T-cell (primary cell): ENCODE measurements at regions not wholly inside any gene's neighbourhood (a gene's known extent, or its start where the extent isn't known, plus 50 kb on each side); places are given as distances from the start of the nearest gene placed in this dataset.

Source experiments
- ATAC-seq, 4 experiments: fragments of 200-7000 bp in 3 of 4; fragments of 150-1000 bp in 1 of 4; cut with Tn5 transposase; replicated peaks in 1 of 4; 1 replicate in 3 of 4; 2 replicates in 1 of 4; pipeline ENCODE4 v1.10.0; 2021; ENCODE audit warnings: moderate library complexity in 3 of 4, mild to moderate bottlenecking in 2 of 4, moderate number of reproducible peaks in 1 of 4
- CTCF ChIA-PET, 2 donors: fragments of 300-600 bp; sonication (Branson Sonifier 250); formaldehyde crosslinking; loops; one replicate each; lab custom pipeline; 2022; ENCODE audit warnings: antibody characterized with exemption in 2 of 2; lab: Charles Lee
- POLR2A ChIA-PET, 2 donors: fragments of 300-600 bp; sonication (Branson Sonifier 250); formaldehyde crosslinking; loops; one replicate each; lab custom pipeline; 2022; ENCODE audit warnings: antibody characterized with exemption in 2 of 2; lab: Charles Lee
- DNase-seq, 35 experiments: peaks; one replicate each; pipeline versions ENCODE4 v3.0.0 to v3.0.0-alpha.2; 2013 to 2023
- H3K27ac ChIP-seq: one replicate; pipeline ENCODE4 v1.5.1; 2013; ENCODE audit warnings: low read length
- H3K27me3 ChIP-seq, 2 experiments: replicated peaks in 1 of 2; 1 replicate in 1 of 2; 2 replicates in 1 of 2; pipeline versions ENCODE4 v1.6.1 to v1.7.0; 2013; ENCODE audit warnings: low read length in 1 of 2, mixed read lengths in 1 of 2; ENCODE audit not compliant: control insufficient read depth in 2 of 2, insufficient read depth in 2 of 2; ENCODE audit errors: extremely low read depth in 1 of 2
- H3K36me3 ChIP-seq, 2 donors: 1 replicate in 1 of 2; 2 replicates in 1 of 2; pipeline versions ENCODE4 v1.6.1 to v1.7.0; 2013; ENCODE audit warnings: low read length in 1 of 2; ENCODE audit not compliant: control insufficient read depth in 2 of 2, insufficient read depth in 1 of 2; ENCODE audit errors: extremely low read depth in 1 of 2
- H3K4me1 ChIP-seq, 2 experiments: 1 replicate in 1 of 2; 2 replicates in 1 of 2; pipeline versions ENCODE4 v1.6.1 to v1.7.0; 2013; ENCODE audit warnings: low read length in 2 of 2, mixed read lengths in 1 of 2; ENCODE audit not compliant: insufficient read depth in 2 of 2, control insufficient read depth in 1 of 2; ENCODE audit errors: extremely low read depth in 1 of 2
- H3K4me3 ChIP-seq, 2 donors: 1 replicate in 1 of 2; 2 replicates in 1 of 2; pipeline versions ENCODE4 v1.5.1 to v1.7.0; 2013; ENCODE audit warnings: mild to moderate bottlenecking in 2 of 2, low read length in 1 of 2, moderate library complexity in 1 of 2; ENCODE audit not compliant: control insufficient read depth in 1 of 2; ENCODE audit errors: extremely low read depth in 1 of 2
- H3K9me3 ChIP-seq: 2 replicates; pipeline ENCODE4 v1.7.0; 2013
- H3K27ac Mint-ChIP-seq, 2 donors: one replicate each; pipeline ENCODE4 v1.8.0; 2020 to 2021; ENCODE audit warnings: mild to moderate bottlenecking in 2 of 2, mixed read lengths in 2 of 2
- H3K27me3 Mint-ChIP-seq, 2 donors: one replicate each; pipeline ENCODE4 v1.8.0; 2021 to 2022; ENCODE audit warnings: mixed read lengths in 2 of 2
- H3K36me3 Mint-ChIP-seq: one replicate; pipeline ENCODE4 v1.8.0; 2021; ENCODE audit warnings: mixed read lengths
- H3K4me1 Mint-ChIP-seq, 3 donors: one replicate each; pipeline ENCODE4 v1.8.0; 2020 to 2022; ENCODE audit warnings: mixed read lengths in 3 of 3, mild to moderate bottlenecking in 1 of 3
- H3K4me3 Mint-ChIP-seq, 3 donors: one replicate each; pipeline ENCODE4 v1.8.0; 2020 to 2022; ENCODE audit warnings: mild to moderate bottlenecking in 3 of 3, mixed read lengths in 3 of 3, moderate library complexity in 3 of 3
- H3K9me3 Mint-ChIP-seq, 3 donors: one replicate each; pipeline ENCODE4 v1.8.0; 2020 to 2022; ENCODE audit warnings: mixed read lengths in 3 of 3
- WGBS: methylation state at CpG from one replicate; pipeline ENCODE4 v1.1.5; 2013; ENCODE audit warnings: missing lambda C conversion rate; ENCODE audit not compliant: insufficient coverage; 5-methylcytosine and 5-hydroxymethylcytosine counted together

GRCh38 chr2:128813352-128814034 lies 494.8 kb upstream of the HS6ST1 start:
- ChIA-PET POLR2A (no interaction called here), CTCF (no interaction called here)
- Histone ChIP-seq H3K36me3 (no peaks in the 10 kb centered on the region), H3K4me1 (no peaks in the 10 kb centered on the region), H3K9me3 (no peaks in the 10 kb centered on the region), H3K27ac (no peak overlapping the region), H3K27me3 (peaks cover 0 to 15% of the 10 kb centered on the region in 2 experiments), H3K4me3 (no peak overlapping the region)
- H3K4me3 Mint-ChIP-seq, result no peak overlapping the region
- 71% methylated on average over 7 of the region's 7 CpGs for WGBS
- peaks cover 4 to 8% (median 5%) of the 10 kb centered on the region in 3 donors for H3K9me3 Mint-ChIP-seq
- no peaks in the 10 kb centered on the region for H3K4me1 Mint-ChIP-seq
- H3K27ac Mint-ChIP-seq, result no peak overlapping the region
- no peak for ATAC-seq
- DNase-seq, result no peak
- peaks cover 0 to 9% of the 10 kb centered on the region in 2 donors for H3K27me3 Mint-ChIP-seq
- H3K36me3 Mint-ChIP-seq, result no peaks in the 10 kb centered on the region

DNA sequence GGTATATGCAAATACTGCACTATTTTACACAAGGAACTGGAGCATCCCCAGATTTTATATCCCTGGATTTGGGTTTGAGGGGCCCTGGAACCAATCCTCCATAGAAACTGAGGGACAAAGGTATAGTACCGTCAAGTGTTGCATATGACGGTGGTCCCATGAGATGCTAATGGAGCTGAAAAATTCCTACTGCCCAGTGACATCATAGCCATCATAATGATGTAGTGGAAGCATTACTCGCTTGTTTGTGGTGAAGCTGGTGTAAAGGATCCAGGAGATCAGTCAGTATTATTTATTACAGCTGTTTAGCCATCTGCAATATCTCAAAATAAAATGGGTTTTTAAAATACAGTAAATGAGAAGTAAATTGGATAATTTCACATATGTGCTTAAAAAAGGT lies 496.6 kb upstream of the HS6ST1 start:
- no peak overlapping the region for H3K27ac Mint-ChIP-seq
- no peaks in the 10 kb centered on the region for H3K36me3 ChIP-seq
- H3K4me3 ChIP-seq, result no peak overlapping the region
- H3K9me3 ChIP-seq, result no peaks in the 10 kb centered on the region
- no peak overlapping the region for H3K4me3 Mint-ChIP-seq
- no CpG with 5 or more reads among the region's 3 CpGs for WGBS
- ChIA-PET CTCF (no interaction called here), POLR2A (no interaction called here)
- no peak overlapping the region for H3K27ac ChIP-seq
- DNase-seq (no peak), ATAC-seq (no peak)
- peaks cover 4 to 5% (median 5%) of the 10 kb centered on the region in 3 donors for H3K9me3 Mint-ChIP-seq
- peaks cover 0 to 11% of the 10 kb centered on the region in 2 experiments for H3K27me3 ChIP-seq
- H3K36me3 Mint-ChIP-seq, result no peaks in the 10 kb centered on the region
- no peaks in the 10 kb centered on the region for H3K4me1 Mint-ChIP-seq
- H3K4me1 ChIP-seq, result no peaks in the 10 kb centered on the region
- peaks cover 0 to 9% of the 10 kb centered on the region in 2 donors for H3K27me3 Mint-ChIP-seq

- Histone ChIP-seq H3K9me3 (no peaks in the 10 kb centered on the region), H3K4me3 (no peak overlapping the region), H3K36me3 (no peaks in the 10 kb centered on the region), H3K27ac (no peak overlapping the region), H3K4me1 (no peaks in the 10 kb centered on the region), H3K27me3 (peaks cover 0 to 12% of the 10 kb centered on the region in 2 experiments)
- POLR2A ChIA-PET, result no interaction called here
- peaks cover 0 to 8% of the 10 kb centered on the region in 2 donors for H3K27me3 Mint-ChIP-seq
- no peaks in the 10 kb centered on the region for H3K4me1 Mint-ChIP-seq
- DNase-seq (no peak), ATAC-seq (no peak)
- no peak overlapping the region for H3K27ac Mint-ChIP-seq
- CTCF ChIA-PET, result no interaction called here
- H3K36me3 Mint-ChIP-seq, result no peaks in the 10 kb centered on the region
- no peak overlapping the region for H3K4me3 Mint-ChIP-seq
- WGBS, result 59% methylated on average over 5 of the region's 5 CpGs
- H3K9me3 Mint-ChIP-seq, result no peaks in the 10 kb centered on the region
Observed at GRCh38 chr2:128817171-128817570, 498.5 kb upstream of the HS6ST1 start.

- ChIA-PET CTCF (no interaction called here), POLR2A (no interaction called here)
- Histone ChIP-seq H3K36me3 (no peaks in the 10 kb centered on the region), H3K4me3 (no peak overlapping the region), H3K9me3 (no peaks in the 10 kb centered on the region), H3K4me1 (no peaks in the 10 kb centered on the region), H3K27ac (no peak overlapping the region), H3K27me3 (peaks cover 0 to 13% of the 10 kb centered on the region in 2 experiments)
- ATAC-seq (no peak), DNase-seq (no peak)
- Mint-ChIP-seq H3K36me3 (no peaks in the 10 kb centered on the region), H3K27me3 (peaks cover 0 to 4% of the 10 kb centered on the region in 2 donors), H3K27ac (no peak overlapping the region), H3K4me1 (no peaks in the 10 kb centered on the region), H3K4me3 (no peak overlapping the region), H3K9me3 (no peaks in the 10 kb centered on the region)
- WGBS, result 83% methylated on average over 2 of the region's 6 CpGs
Observed at GRCh38 chr2:128817813-128818212, 499.1 kb upstream of the HS6ST1 start.

GRCh38 chr2:128818248-128818647 lies 499.6 kb upstream of the HS6ST1 start:
- ChIA-PET POLR2A (no interaction called here), CTCF (no interaction called here)
- no CpG with 5 or more reads among the region's 2 CpGs for WGBS
- no peak overlapping the region for H3K4me3 Mint-ChIP-seq
- H3K27me3 Mint-ChIP-seq, result peaks cover 0 to 4% of the 10 kb centered on the region in 2 donors
- H3K27me3 ChIP-seq, result peaks cover 0 to 12% of the 10 kb centered on the region in 2 experiments
- no peaks in the 10 kb centered on the region for H3K4me1 Mint-ChIP-seq
- no peak for ATAC-seq
- H3K36me3 Mint-ChIP-seq, result no peaks in the 10 kb centered on the region
- no peak for DNase-seq
- no peak overlapping the region for H3K27ac Mint-ChIP-seq
- H3K4me1 ChIP-seq, result no peaks in the 10 kb centered on the region
- H3K4me3 ChIP-seq, result no peak overlapping the region
- no peak overlapping the region for H3K27ac ChIP-seq
- no peaks in the 10 kb centered on the region for H3K9me3 Mint-ChIP-seq
- no peaks in the 10 kb centered on the region for H3K36me3 ChIP-seq
- no peaks in the 10 kb centered on the region for H3K9me3 ChIP-seq

DNA sequence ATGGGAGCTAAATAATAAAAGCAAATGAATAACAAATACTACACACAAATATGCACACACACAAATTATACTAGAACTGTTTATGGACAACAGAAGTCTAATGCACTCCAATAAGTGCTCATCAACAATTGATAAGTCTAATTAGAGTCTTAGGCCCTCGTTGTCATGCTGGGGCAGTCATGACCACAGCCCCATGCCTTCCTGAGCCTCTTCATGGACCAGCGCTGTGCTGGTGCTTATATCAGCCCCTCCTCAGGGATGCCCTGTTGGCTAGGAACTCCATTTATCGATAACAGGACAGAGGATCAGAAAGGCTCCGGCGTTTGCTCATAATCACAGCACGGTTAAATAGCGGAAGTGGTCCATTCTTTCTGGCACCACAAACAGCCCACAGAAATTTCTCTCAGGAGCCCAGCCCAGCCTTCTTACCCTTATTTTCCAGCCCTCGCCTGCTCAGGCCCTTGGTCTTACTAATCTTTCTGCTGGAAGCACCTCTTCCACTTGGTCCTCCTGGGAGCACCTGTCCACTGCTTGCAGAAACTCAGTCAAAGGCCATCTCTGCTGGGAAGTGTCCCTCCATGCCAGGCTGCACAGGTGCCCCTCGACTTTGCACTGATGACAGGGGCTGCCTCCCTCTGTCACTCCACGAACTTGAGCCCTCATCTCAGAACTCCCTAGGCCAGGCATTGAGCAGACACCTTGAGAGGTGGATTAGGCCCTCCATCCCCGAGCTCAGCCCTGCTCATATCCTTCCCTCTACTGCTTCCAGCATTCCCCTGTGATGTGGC lies 500.2 kb upstream of the HS6ST1 start:
- H3K27me3 Mint-ChIP-seq, result no peaks in the 10 kb centered on the region
- H3K27ac Mint-ChIP-seq, result no peak overlapping the region
- Histone ChIP-seq H3K4me3 (no peak overlapping the region), H3K36me3 (no peaks in the 10 kb centered on the region), H3K9me3 (no peaks in the 10 kb centered on the region), H3K4me1 (no peaks in the 10 kb centered on the region), H3K27me3 (peaks cover 0 to 8% of the 10 kb centered on the region in 2 experiments), H3K27ac (no peak overlapping the region)
- no peaks in the 10 kb centered on the region for H3K36me3 Mint-ChIP-seq
- ChIA-PET CTCF (no interaction called here), POLR2A (no interaction called here)
- WGBS, result 69% methylated on average over 10 of the region's 11 CpGs
- H3K4me3 Mint-ChIP-seq, result no peak overlapping the region
- no peaks in the 10 kb centered on the region for H3K4me1 Mint-ChIP-seq
- H3K9me3 Mint-ChIP-seq, result no peaks in the 10 kb centered on the region
- DNase-seq, result no peak
- no peak for ATAC-seq
